HG03097 (cell line): ENCODE measurements at regions not wholly inside any gene's neighbourhood (a gene's known extent, or its start where the extent isn't known, plus 50 kb on each side); places are given as distances from the start of the nearest gene placed in this dataset.

Experiments
- ATAC-seq: cut with Tn5 transposase; IDR thresholded peaks from one replicate; pipeline ENCODE4 v1.9.1; 2021; ENCODE audit not compliant: unreplicated experiment, low FRiP score

DNA sequence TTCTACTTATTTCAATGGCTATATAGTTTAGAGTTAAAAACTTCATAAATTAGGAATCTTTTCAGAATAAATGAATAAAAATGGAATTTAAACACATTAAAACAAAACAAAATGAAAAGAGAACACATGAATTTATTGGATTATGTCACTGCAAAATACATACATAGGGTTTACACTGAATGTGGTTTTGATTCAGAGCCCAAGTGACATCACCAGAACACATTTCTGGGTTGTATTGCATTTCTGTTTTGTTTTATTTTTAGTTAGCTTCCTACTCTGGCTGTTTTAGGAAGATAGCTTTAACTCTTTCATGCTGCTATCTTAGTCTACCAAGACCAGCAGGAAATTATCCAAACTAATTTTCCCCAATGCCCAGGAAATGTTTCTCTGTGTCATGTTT is 1935.0 kb downstream of the EFNA5 start:
- ATAC-seq: no peak

DNA sequence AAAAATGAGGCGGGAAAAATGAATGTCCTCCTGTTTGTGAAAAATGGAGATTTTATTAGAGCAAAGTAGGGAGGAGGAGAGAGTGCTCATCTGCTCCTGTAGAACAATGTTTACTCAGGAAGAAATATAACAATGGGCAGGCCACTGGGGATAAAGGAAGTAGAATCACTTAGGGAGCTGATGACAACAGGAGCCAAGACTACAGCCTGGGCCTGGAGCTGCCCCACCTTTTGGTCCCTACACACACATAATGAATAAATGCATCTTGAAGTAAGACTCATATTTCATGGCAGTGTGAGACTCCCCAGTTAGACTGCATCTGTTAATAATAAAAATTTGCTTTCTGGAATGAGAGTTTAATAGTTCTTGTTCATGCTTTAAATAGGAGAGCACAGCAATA is 1939.8 kb downstream of the EFNA5 start:
- ATAC-seq: no peak

DNA sequence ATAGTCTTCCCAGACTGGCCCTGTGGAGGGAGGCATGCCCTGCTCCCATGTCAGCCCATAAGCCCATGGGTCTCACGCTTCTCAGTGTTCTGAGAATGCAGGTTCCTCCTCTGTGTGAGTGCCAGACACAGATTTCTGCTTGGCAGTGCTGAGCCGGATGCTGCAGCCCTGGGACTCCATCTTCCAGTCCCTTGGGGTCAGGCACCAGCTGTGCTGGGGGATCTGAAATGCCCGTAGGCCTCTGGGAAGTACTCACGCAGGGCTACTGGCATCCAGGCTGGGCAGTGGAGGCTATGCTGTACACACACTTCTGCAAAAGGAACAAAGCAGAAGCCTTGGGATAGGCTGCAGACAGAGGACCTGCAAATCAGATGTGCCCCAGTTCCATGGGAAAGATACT is 1944.6 kb downstream of the EFNA5 start:
- ATAC-seq: no peak

DNA sequence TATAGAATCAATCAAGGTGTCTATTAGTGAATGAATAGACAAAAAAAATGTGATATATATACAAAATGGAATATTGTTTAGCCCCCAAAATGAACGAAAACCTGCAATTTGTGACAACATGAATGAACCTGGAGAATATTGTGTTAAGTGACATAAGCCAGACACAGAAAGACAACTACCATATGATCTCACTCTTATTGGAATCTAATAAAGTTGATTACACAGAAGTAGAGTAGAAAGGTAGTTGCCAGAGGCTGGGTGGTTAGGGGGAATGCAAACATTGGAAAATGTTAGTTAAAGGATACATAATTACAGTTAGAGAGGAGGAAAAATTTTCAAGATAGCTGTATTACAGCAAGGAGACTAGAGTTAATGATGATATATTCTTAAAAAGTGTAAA is 1962.3 kb downstream of the EFNA5 start:
- no peak for ATAC-seq

DNA sequence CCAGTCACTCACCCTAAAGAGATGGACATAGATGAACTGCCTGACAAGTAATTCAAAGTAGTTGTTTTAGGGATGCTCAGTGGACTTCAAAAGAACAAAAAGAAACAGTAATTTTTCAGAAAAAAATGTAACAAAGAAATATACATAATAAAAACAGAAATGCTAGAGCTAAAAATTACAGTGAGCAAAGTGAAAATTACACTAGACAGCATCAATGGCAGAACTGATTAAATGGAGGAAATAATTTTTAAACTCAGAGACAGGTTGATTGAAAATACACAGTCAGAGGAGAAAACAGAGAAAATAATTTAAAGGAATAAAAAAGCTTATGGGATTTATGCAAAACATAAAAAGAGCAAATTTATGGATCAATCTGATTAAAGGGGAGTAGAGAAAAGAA is 1968.4 kb downstream of the EFNA5 start:
- ATAC-seq: no peak

DNA sequence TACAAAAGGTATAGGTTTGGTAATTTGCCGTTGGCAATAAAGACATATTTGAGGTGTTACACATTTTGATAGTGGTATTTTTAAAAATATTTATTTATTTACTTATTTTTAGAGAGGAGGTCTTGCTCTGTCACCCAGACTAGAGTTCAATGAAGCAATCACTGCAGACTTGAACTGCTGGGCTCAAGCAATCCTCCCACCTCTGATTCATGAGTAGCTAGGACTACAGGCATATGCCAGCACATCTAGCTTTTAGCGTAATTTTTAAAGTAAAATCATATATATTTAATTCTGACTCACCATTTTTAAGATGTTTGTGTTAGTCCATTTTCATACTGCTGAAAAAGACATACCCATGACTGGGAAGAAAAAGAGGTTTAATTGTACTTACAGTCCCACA is 1974.3 kb downstream of the EFNA5 start:
- no peak for ATAC-seq

DNA sequence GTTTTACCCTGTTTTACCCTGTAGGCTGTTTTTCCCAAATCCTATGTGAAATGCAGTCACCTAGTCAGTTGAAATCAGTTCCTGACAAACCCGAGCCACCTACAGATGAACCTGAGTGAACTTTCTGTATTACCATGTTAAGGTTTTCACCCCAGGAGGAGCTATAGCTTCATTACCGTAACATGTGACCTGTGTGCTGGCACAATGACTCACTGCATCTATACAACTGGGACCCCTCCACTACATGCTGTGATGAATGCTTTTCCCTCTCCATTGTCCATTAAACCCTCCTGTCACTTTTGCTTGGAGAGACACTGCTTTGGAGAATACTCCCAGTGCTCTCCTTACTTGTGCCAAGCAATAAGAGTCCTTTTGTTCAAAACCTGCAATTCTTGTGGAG is 1974.8 kb downstream of the EFNA5 start:
- no peak for ATAC-seq

DNA sequence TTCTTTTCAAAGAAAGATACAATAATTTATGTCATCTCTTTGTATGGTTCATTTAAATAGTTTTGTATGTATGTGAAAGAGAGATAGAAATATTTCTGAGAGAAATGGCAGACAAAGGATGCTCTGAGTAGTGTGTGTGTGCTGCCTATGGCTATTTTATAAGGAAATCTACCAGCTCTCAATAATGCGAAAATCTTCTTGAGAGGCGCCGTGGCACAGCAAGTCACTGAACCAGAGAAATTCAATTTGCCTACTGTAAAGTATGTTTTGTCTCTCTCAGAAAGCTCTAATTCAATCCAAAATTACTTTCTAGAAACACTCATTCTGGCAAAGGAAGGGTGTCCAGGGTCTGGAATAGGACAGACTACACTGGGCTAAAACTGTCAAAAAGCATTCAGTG is 1981.1 kb downstream of the EFNA5 start:
- ATAC-seq: no peak

DNA sequence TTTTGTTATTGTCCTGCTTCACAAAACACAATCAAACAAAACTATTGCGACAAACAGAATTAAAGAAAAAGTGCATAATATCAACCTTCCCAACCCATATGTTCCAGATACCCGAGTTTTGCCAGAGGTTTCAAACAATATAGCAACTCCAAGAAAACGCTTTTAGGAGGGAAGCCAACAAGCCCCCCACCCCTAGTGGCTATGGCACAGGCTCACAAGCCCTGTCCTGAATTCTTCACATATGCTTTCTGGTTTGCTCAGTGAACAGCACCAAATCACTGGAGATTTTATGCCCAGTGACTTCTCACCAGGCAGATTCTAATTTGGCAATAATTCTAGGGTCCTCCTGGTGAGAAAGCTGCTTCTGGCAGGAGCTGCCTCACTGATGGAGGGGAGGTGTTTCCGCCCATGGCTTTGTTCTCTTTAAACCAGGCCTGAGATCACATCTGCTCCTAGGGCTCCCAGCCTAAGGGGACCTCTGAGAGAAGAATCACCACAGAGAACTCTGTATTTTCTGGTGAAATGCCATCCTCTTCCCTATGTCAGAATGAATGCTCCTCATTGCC is 1982.4 kb downstream of the EFNA5 start:
- ATAC-seq: no peak

DNA sequence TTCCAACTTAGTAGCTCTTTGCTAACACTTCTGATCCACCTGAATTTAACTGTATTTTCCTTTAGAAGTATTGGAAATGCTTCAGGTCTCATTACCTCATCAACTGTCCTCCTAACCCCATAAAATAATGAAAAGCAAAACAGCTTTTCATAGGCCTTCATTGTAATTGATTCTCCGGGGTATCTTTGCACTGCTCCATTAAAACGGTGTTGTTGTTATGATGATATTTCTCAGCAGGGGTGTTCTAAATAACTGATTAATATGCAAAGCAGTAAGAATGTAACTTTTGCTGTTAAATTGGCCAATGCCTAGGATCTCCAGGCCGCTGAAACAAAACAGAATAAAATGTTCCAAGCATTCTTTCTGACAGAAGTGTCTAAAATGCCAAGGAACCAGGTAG is 1983.2 kb downstream of the EFNA5 start:
- no peak for ATAC-seq

DNA sequence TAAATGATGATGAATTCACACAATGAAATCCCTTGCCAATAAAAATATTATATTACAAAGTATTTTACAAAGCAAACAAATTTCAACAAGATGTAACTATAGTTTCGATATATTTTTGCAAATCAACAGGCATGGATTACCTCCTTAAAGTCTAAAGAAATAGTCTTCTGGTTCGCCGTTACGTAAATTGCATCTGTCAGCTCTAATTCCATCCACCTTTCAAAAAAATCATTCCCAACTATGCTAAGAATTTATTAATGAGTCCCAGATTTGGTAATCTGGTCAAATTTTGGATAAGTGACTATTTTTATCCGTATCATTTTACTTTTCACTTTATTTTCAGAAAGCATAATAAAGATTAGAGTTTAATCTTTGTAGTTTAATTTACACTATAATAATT is 1984.9 kb downstream of the EFNA5 start:
- ATAC-seq: no peak

DNA sequence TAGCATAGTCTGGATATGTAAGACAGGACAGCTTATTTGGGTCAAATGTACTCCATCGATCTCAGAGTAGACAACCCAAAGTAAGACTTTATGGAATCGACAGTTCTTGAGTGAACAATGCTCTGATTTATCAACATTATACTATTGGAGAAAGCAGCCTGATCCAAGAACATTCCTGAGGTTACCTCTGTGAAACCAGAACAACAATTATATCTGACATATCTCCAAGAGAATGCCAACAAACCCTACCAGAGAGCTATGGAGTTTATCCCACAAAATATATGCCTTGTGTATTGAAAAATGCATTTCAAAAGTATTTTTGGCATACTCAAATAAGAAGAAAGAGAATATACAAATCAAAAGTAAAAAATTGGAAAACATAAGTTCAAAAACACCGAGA is 1985.9 kb downstream of the EFNA5 start:
- ATAC-seq: no peak

DNA sequence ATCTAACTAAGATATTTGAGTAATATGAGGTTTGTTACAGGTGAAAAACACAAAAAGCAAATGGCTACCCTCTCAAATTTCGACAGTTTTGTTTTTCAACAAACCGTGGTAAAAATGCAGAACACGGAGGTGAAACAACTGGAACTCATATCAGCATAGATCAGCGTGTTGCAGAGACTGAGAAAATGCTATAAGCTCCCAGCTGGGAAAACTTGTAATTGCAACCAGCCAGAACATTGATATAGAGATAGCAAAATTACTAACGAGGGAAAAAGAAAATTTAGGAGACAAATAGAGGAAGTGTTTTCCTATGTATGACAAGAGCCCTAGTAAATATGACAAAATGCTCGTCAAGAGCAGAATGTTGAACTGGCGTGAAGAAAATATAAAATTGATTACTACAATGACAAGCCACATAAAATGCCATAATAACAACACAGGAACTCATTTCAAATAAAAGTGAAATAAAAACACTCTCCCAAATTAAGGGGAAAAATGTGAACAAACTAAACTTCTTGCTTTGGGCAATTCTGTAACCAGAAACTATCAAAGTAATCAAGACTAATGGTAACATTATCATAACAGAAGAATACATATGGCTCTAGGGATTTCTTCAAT is 1989.8 kb downstream of the EFNA5 start:
- ATAC-seq: no peak

DNA sequence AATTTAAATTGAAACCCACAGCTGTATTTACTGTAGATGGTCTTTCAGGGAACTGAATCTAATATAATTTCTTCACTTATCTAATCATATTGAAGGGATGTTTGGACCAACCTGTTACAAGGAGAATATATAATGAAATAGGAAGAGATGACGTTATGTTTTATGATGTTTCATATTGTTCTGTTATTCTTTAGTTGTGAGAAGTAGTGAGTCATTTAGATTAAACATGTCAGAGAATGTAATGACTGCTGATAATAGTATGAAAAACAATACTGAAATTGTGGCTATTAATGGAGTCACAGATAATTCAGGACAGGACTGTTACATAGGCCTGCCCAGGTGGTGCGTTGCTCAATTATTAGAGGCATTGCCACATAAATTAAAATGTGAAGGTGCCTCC is 1993.4 kb downstream of the EFNA5 start:
- ATAC-seq: no peak

DNA sequence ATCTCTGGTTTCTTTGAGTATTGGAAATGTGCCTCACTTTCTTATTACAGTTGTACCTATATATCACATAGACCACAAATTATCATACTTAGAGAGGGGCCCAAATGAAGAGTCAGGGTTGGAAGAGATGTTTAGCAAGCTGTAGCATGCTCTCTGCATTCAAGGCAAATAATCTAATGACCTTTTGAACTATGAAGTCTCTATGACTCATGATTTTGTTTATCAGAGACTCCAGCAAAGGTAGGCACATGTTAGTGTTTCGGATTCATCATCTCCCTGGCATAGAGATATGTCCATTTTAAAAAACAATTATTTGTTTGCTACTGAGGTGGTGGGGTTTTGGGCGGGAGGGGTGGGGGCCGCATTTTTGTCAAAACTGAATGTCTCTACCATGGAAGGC is 2000.1 kb downstream of the EFNA5 start:
- no peak for ATAC-seq

DNA sequence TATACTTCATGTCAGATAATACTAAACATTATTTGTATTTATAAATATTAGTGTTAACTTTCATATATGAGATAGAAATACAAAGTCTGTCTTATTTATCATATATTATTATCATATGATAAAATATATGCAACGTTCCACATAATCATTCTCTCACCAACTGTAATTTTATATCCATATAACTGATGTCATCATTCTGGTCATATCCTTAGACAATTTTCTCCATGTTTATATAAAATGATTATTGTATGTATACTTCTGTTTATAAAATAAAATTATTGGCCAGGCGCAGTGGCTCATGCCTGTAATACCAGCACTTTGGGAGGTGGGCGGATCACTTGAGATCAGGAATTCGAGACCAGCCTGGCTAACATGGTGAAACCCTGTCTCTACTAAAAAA is 2007.1 kb downstream of the EFNA5 start:
- no peak for ATAC-seq

DNA sequence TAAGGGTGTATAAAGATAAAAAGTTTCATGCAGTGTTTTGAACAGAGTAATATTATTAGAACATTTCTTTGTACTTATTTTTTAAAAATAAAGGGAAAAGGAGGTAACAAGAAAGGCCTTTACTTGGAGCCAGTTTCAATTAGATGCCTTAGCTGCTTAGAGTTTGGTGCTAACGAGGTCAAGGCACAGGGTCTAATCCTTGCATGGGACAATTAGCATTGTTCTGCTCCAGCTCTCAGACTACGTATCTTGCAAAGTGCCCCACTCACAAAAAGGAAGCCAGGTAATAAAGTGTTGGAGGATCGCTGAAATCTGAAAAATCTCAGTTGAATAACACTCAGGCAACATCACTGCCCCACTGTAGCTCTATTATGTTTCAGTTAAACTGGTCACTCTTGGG is 2011.3 kb downstream of the EFNA5 start:
- ATAC-seq: no peak

DNA sequence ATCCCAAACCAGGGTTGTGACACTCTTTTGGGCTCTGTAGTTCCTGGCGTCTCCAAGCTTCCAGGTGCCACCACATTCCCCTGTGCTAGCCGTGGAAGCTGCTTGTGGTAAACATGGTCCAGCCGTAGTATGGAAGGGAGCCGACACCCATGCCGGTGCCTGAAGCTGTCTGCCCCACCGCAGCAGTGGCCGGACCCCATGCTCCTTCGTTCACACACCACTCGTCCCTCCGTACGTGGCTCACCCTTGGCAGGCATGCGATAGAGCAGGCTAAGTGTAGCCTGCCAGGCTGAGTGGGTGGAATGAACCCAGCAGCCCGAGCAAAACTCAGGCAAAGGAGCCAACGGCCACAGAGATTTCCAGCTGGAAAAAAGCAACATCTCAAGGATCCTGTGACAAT is 2030.4 kb downstream of the EFNA5 start:
- ATAC-seq: no peak

DNA sequence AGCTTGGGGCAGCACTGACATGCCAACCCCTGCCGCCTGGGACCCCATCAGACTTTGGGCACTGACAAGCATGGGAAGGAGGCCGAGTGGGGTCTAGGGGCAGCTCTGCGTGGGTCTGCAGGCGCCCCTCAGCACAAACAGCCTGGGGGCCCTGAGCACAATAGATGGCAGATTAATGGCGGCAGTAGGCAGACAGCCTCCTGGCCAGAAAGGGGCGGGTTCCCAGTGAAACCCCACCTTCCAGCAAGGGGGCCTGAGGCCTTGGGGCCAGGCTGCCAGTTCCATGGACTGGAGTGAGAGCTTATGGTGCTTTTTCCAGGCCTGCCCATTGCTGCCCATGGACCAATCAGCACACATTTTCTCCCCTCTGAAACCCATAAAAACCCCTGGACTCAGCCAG is 2031.2 kb downstream of the EFNA5 start:
- no peak for ATAC-seq

DNA sequence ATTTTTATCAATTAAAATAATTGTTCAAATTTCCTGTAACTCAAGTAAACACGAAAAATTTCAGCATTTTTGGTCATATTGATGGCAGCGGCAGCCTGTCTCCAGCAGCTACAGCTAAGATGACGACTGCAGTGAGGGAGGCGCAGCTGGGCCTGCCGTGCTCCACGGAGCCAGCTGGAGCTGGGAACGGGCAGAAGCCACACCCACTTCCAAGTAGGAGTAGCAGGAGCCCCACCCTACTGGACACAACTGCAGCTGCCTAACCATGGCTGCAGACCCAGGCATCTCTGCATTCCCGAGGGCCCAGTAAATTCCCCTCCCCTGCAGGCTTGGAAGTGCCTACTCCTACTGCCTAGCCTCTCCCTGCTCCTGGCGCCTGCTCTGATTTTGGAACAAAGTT is 2031.7 kb downstream of the EFNA5 start:
- no peak for ATAC-seq

DNA sequence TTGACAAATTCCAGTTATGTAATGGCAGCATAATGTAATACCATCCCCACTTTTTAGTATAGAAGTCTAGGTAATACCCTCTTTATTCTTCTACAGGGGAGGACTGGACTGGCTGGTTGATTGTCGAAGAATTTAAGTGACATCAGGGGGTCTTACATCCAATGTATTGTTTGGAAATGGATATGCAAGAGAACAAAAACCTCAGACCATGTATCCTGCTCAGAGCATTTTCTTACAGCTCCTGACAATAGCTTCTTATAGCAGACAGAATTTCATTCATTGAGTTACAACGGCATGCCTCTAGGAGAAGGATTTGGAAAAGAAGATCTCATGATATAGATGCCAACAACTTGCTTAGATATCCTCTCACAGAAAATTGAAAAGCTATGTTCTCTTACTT is 2032.3 kb downstream of the EFNA5 start:
- no peak for ATAC-seq

DNA sequence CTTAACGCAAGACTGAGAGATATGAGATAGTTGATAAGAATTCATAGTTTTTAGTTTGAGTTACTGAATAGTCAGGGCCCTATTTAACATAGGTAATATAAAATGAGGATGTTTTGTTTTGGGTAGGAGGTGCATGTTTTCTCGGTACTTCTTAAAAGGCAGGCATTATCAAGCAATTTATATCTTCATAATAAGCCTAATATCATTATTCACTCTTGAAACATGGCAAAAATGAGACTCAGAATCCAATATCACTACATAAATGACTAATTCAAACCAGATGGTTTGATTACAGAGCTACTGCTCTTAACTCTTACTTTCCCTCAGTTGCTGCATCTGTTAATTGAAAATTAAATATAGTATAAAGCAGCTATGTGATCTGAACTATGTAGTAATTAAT is 2038.7 kb downstream of the EFNA5 start:
- ATAC-seq: no peak

DNA sequence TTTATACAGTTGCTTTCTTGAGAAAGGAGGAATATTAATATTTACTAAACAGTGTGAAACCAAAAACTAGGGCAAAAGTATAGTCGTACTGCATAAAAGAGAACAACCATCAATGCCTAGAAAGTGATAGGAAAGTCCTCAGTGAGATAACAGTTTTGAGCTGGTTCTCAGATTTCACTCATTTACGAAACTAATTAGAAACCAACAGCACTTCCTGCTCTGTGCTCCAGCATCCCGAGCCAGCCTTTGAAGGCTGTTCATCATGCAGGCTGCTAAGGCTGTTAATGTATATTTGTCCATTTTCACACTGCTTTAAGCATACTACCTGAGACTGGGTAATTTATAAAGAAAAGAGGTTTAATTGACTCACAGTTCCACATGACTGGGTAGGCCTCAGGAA is 2039.9 kb downstream of the EFNA5 start:
- ATAC-seq: no peak
